IMR-90 (cell line): ENCODE measurements at regions not wholly inside any gene's neighbourhood (a gene's known extent, or its start where the extent isn't known, plus 50 kb on each side); places are given as distances from the start of the nearest gene placed in this dataset.

Source experiments
- ATAC-seq: fragments of 200-7000 bp; cut with Tn5 transposase; 2 replicates; pipeline ENCODE4 v1.9.1; 2020; ENCODE audit warnings: low read depth, mild to moderate bottlenecking, moderate library complexity
- BruUV-seq: library from RNA; stranded (reverse); fragments of 400-500 nt; replicated peaks from 2 replicates; lab custom pipeline; 2021; lab: Mats Ljungman, UMichigan
- CTCF ChIA-PET: fragments of 300-600 bp; formaldehyde crosslinking; extraction: SDS; loops from one replicate; lab custom pipeline; 2021; ENCODE audit warnings: antibody characterized with exemption; lab: Yijun Ruan, JAX
- POLR2A ChIA-PET: fragments of 300-600 bp; sonication (Branson Sonifier 250); formaldehyde crosslinking; loops from one replicate; lab custom pipeline; 2022; ENCODE audit warnings: antibody characterized with exemption; ENCODE audit not compliant: unreplicated experiment; lab: Charles Lee
- DNase-seq: peaks from one replicate; pipeline ENCODE4 v3.0.0; 2013
- H2AFZ ChIP-seq: replicated peaks from 2 replicates; pipeline ENCODE3; 2013; ENCODE audit warnings: low read length, mild to moderate bottlenecking; ENCODE audit not compliant: poor library complexity
- H2AK5ac ChIP-seq: 2 replicates; pipeline ENCODE4 v1.6.1; 2013; ENCODE audit warnings: low read depth, low read length, inconsistent platforms
- H2AK9ac ChIP-seq: replicated peaks from 2 replicates; pipeline ENCODE3; 2013; ENCODE audit warnings: mild to moderate bottlenecking, low read depth, low read length, moderate library complexity; ENCODE audit not compliant: poor library complexity
- H2BK120ac ChIP-seq: 2 replicates; pipeline ENCODE4 v1.6.1; 2013; ENCODE audit warnings: low read depth, low read length, inconsistent platforms
- H2BK15ac ChIP-seq: 3 replicates; pipeline ENCODE4 v1.6.1; 2013; ENCODE audit warnings: low read depth, low read length, inconsistent platforms
- H2BK20ac ChIP-seq: 2 replicates; pipeline ENCODE4 v1.6.1; 2013; ENCODE audit warnings: low read depth, mild to moderate bottlenecking, inconsistent platforms, low read length, moderate library complexity
- H2BK5ac ChIP-seq: 2 replicates; pipeline ENCODE4 v1.6.1; 2013; ENCODE audit warnings: mild to moderate bottlenecking, low read depth, low read length, inconsistent platforms; ENCODE audit not compliant: poor library complexity, severe bottlenecking
- H3K14ac ChIP-seq: replicated peaks from 2 replicates; pipeline ENCODE4 v1.6.1; 2013; ENCODE audit warnings: low read depth, low read length, inconsistent platforms
- H3K18ac ChIP-seq: 2 replicates; pipeline ENCODE4 v1.6.1; 2013; ENCODE audit warnings: low read depth, low read length, control low read depth
- H3K23ac ChIP-seq: 2 replicates; pipeline ENCODE4 v1.6.1; 2013; ENCODE audit warnings: low read depth, low read length, inconsistent platforms
- H3K27ac ChIP-seq: 2 replicates; pipeline ENCODE4 v1.5.1; 2013; ENCODE audit warnings: mild to moderate bottlenecking, control low read depth, low read length; ENCODE audit not compliant: insufficient read depth
- H3K27me3 ChIP-seq: 2 replicates; pipeline ENCODE4 v1.6.1; 2013; ENCODE audit warnings: low read length; ENCODE audit not compliant: control insufficient read depth, insufficient read depth
- H3K36me3 ChIP-seq: 2 replicates; pipeline ENCODE4 v1.6.1; 2013; ENCODE audit warnings: low read length, mixed read lengths; ENCODE audit not compliant: control insufficient read depth, insufficient read depth
- H3K4ac ChIP-seq: 2 replicates; pipeline ENCODE4 v1.6.1; 2013; ENCODE audit warnings: low read depth, low read length, inconsistent platforms
- H3K4me1 ChIP-seq: 2 replicates; pipeline ENCODE4 v1.6.1; 2013; ENCODE audit warnings: low read length, mixed read lengths; ENCODE audit not compliant: control insufficient read depth, insufficient read depth
- H3K4me2 ChIP-seq: 2 replicates; pipeline ENCODE4 v1.6.1; 2013; ENCODE audit warnings: low read depth, mild to moderate bottlenecking, control low read depth, low read length, moderate library complexity
- H3K4me3 ChIP-seq: 2 replicates; pipeline ENCODE4 v1.5.1; 2013; ENCODE audit warnings: low read depth, mild to moderate bottlenecking, control low read depth, low read length, moderate library complexity; ENCODE audit not compliant: insufficient read depth
- H3K56ac ChIP-seq: 2 replicates; pipeline ENCODE4 v1.6.1; 2013; ENCODE audit warnings: low read length, inconsistent platforms; ENCODE audit not compliant: insufficient read depth; ENCODE audit errors: extremely low read depth
- H3K79me1 ChIP-seq, 2 experiments: 2 replicates each; pipeline ENCODE4 v1.6.1; 2013; ENCODE audit warnings: low read length in 2 of 2, inconsistent platforms in 1 of 2, low read depth in 1 of 2
- H3K9ac ChIP-seq: 2 replicates; pipeline ENCODE4 v1.6.1; 2013; ENCODE audit warnings: low read depth, low read length, control low read depth
- H3K9me1 ChIP-seq: 2 replicates; pipeline ENCODE4 v1.6.1; 2013; ENCODE audit warnings: low read length, inconsistent platforms; ENCODE audit not compliant: insufficient read depth
- H3K9me3 ChIP-seq: 2 replicates; pipeline ENCODE4 v1.6.1; 2013; ENCODE audit warnings: low read length; ENCODE audit not compliant: control insufficient read depth, insufficient read depth
- H4K20me1 ChIP-seq: 2 replicates; pipeline ENCODE4 v1.6.1; 2013; ENCODE audit warnings: low read length, inconsistent platforms; ENCODE audit not compliant: insufficient read depth
- H4K5ac ChIP-seq: 2 replicates; pipeline ENCODE4 v1.6.1; 2013; ENCODE audit warnings: mild to moderate bottlenecking, low read depth, low read length, control low read depth
- H4K8ac ChIP-seq, 2 experiments: 2 replicates each; pipeline ENCODE4 v1.6.1; 2013; ENCODE audit warnings: low read depth in 2 of 2, low read length in 2 of 2, control low read depth in 1 of 2, inconsistent platforms in 1 of 2
- H4K91ac ChIP-seq: 2 replicates; pipeline ENCODE4 v1.6.1; 2013; ENCODE audit warnings: low read depth, low read length, inconsistent platforms; ENCODE audit not compliant: insufficient read depth
- BHLHE40 ChIP-seq: fragments of 150-350 bp; IDR thresholded peaks from 2 replicates; pipeline ENCODE4 v1.6.1; 2016; ENCODE audit warnings: mild to moderate bottlenecking, low read depth, low read length
- CEBPB ChIP-seq: IDR thresholded peaks from 2 replicates; pipeline ENCODE4 v1.6.1; 2012; ENCODE audit warnings: low read depth, low read length, improper control_type of control experiment
- CTCF ChIP-seq: conservative IDR thresholded peaks from 2 replicates; pipeline ENCODE4 v1.5.1; 2012; ENCODE audit warnings: mild to moderate bottlenecking, low read depth, low read length, improper control_type of control experiment
- FOS ChIP-seq: fragments of 150-350 bp; IDR thresholded peaks from 2 replicates; pipeline ENCODE4 v1.6.1; 2016; ENCODE audit warnings: low read depth, low read length
- MAZ ChIP-seq: IDR thresholded peaks from 2 replicates; pipeline ENCODE4 v1.6.1; 2012; ENCODE audit warnings: low read depth, mild to moderate bottlenecking, low read length, improper control_type of control experiment, moderate library complexity, borderline replicate concordance
- POLR2A ChIP-seq: IDR thresholded peaks from 2 replicates; pipeline ENCODE4 v1.6.1; 2012; ENCODE audit warnings: mild to moderate bottlenecking, low read depth, low read length
- RCOR1 ChIP-seq: IDR thresholded peaks from 2 replicates; pipeline ENCODE4 v1.6.1; 2012; ENCODE audit warnings: mild to moderate bottlenecking, low read length, improper control_type of control experiment; ENCODE audit not compliant: insufficient replicate concordance
- RFX5 ChIP-seq: IDR thresholded peaks from 2 replicates; pipeline ENCODE4 v1.8.0; 2012; ENCODE audit warnings: low read depth, mild to moderate bottlenecking, low read length, moderate library complexity
- SMC3 ChIP-seq: fragments of 150-350 bp; IDR thresholded peaks from 2 replicates; pipeline ENCODE4 v1.6.1; 2016; ENCODE audit warnings: low read depth, mild to moderate bottlenecking, antibody characterized with exemption, low read length, moderate library complexity
- USF2 ChIP-seq: fragments of 150-350 bp; IDR thresholded peaks from 2 replicates; pipeline ENCODE4 v1.6.1; 2017; ENCODE audit warnings: mild to moderate bottlenecking, antibody characterized with exemption, low read length, low read depth
- WGBS, 2 experiments: methylation state at CpG; one replicate each; pipeline versions ENCODE4 v1.1.5 to v1.1.7; 2013; ENCODE audit warnings: missing lambda C conversion rate in 2 of 2; ENCODE audit not compliant: insufficient read length in 1 of 2; ENCODE audit errors: extremely low coverage in 2 of 2; 5-methylcytosine and 5-hydroxymethylcytosine counted together
- dilution Hi-C: fragments of 300-500 bp; cut with HindIII; formaldehyde crosslinking; loops from one replicate; pipeline ENCODE4 v1.14.3; 2018; ENCODE audit warnings: low sequenced_read_pairs; ENCODE audit not compliant: unreplicated experiment
- in situ Hi-C: fragments of 300-500 bp; cut with MboI; formaldehyde crosslinking; loops from 3 replicates; pipeline ENCODE4 v1.14.3; 2019; ENCODE audit warnings: low sequenced_read_pairs, inconsistent platforms, mixed read lengths
- intact Hi-C: fragments of 100-400 bp; cut with micrococcal nuclease; formaldehyde crosslinking; loops from 2 replicates; pipeline ENCODE4 v1.10.0; 2022

GRCh38 chr18:78154853-78155252 is 824.8 kb upstream of the SALL3 start:
- Histone ChIP-seq H2AK5ac (no peak overlapping the region), H2BK20ac (no peak overlapping the region), H3K23ac (no peak overlapping the region), H3K27me3 (no peaks in the 10 kb centered on the region), H3K56ac (no peak overlapping the region), H3K27ac (no peak overlapping the region), H3K79me1 (no peaks in the 10 kb centered on the region), H3K9me3 (peaks cover 43% of the 10 kb centered on the region), H3K18ac (no peak overlapping the region), H2BK5ac (no peak overlapping the region), H2BK15ac (no peak overlapping the region), H4K20me1 (no peaks in the 10 kb centered on the region), H3K36me3 (no peaks in the 10 kb centered on the region), H4K5ac (no peak overlapping the region), H3K4ac (no peak overlapping the region), H3K4me3 (no peak overlapping the region), H4K8ac (no peak overlapping the region), H2AK9ac (no peak overlapping the region), H3K4me1 (no peaks in the 10 kb centered on the region), H2BK120ac (no peak overlapping the region), H4K91ac (no peak overlapping the region), H3K9ac (no peak overlapping the region), H3K14ac (no peak overlapping the region), H3K9me1 (no peaks in the 10 kb centered on the region), H3K4me2 (no peak overlapping the region), H2AFZ (no peak overlapping the region)
- ChIA-PET POLR2A (no interaction called here), CTCF (no interaction called here)
- intact Hi-C loops = no loop called here
- no peak for DNase-seq
- ATAC-seq = no peak
- dilution Hi-C loops = no loop called here
- no CpG with 5 or more reads among the region's 4 CpGs for WGBS, 2 experiments
- in situ Hi-C loops = no loop called here
- TF ChIP-seq FOS = no peak
- TF ChIP-seq MAZ = no peak
- no peak for TF ChIP-seq RFX5
- TF ChIP-seq CTCF = no peak
- TF ChIP-seq SMC3 = no peak
- TF ChIP-seq BHLHE40 = no peak
- TF ChIP-seq CEBPB = no peak
- no peak for TF ChIP-seq POLR2A
- TF ChIP-seq USF2 = no peak
- TF ChIP-seq RCOR1 = no peak
- BruUV-seq = no TSS peak
